ENCODE measurements at regions not wholly inside any gene's neighbourhood (a gene's known extent, or its start where the extent isn't known, plus 50 kb on each side); places are given as distances from the start of the nearest gene placed in this dataset.
"Not testable (repeated sequence)": the region's sequence is repeated elsewhere in the genome, so short reads cannot be mapped to it uniquely, and the experiment has no call there.

DNA sequence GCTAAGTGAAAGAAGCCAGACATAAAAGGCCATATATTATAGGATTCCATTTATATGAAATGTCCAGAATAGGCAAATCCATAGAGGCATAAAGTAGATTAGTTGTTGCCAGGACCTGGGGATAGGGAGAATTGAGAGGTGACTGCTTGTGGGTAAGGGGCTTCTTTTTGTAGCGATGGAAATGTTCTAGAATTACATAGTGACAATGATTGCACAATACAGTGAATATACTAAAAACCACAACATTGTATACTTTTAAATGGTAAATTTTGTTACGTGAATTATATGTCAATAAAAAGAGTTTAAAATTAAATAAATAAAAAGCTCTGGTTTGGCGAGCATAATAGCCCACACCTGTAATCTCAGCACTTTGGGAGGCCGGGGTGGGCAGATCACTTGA, 486.8 kb downstream of the KLF12 start:
- Histone ChIP-seq H3K9me2 (ENCODE audit: insufficient read depth) (no peaks in the 10 kb centered on the region), H4K20me1 (ENCODE audit: insufficient read depth) (no peaks in the 10 kb centered on the region), H2AFZ (ENCODE audit: low read depth, low read length, poor library complexity, severe bottlenecking) (no peak overlapping the region), H3K36me3 (ENCODE audit: control insufficient read depth in 1 of 2, insufficient read depth in 2 of 2, low read length in 2 of 2) (no peaks in the 10 kb centered on the region), H3K79me2 (ENCODE audit: insufficient read depth, low read length) (no peaks in the 10 kb centered on the region), H3K4me2 (ENCODE audit: low read length) (no peak overlapping the region), H3K27me3 (ENCODE audit: insufficient read depth, low read length) (no peaks in the 10 kb centered on the region), H3K4me1 (ENCODE audit: control insufficient read depth in 1 of 2, insufficient read depth in 2 of 2, low read length in 2 of 2) (no peaks in the 10 kb centered on the region), H3K27ac (ENCODE audit: low read depth, low read length) (no peak overlapping the region), H3K9me3 (ENCODE audit: control insufficient read depth in 1 of 2, insufficient read depth in 1 of 2, low read depth in 1 of 2, low read length in 2 of 2) (no peaks in the 10 kb centered on the region), H3K4me3 (replicated peaks in 1 of 2; ENCODE audit: low read depth in 1 of 2, low read length in 2 of 2) (no peak overlapping the region), H3K9ac (ENCODE audit: low read length) (no peak overlapping the region)
- ChIA-PET RAD21 (ENCODE audit: low non-redundant PET in 1 of 2, low total read pairs in 2 of 2, uncharacterized antibody in 2 of 2, unreplicated experiment in 2 of 2) (no interaction called here), POLR2A (no interaction called here), CTCF (no interaction called here)
- DNase-seq (ENCODE audit: low read depth, low spot score) (no peak), ATAC-seq (no peak)
- intact Hi-C loops (cut with micrococcal nuclease) = no loop called here
- BruUV-seq (replicated peaks) = no TSS peak
- TF ChIP-seq, protein P1, sequence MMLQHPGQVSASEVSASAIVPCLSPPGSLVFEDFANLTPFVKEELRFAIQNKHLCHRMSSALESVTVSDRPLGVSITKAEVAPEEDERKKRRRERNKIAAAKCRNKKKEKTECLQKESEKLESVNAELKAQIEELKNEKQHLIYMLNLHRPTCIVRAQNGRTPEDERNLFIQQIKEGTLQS (IDR thresholded peaks at IDR 0.05) = no peak
- TF ChIP-seq CEBPB (IDR thresholded peaks at IDR 0.05; ENCODE audit: low read depth) = no peak
- TF ChIP-seq, protein P2, sequence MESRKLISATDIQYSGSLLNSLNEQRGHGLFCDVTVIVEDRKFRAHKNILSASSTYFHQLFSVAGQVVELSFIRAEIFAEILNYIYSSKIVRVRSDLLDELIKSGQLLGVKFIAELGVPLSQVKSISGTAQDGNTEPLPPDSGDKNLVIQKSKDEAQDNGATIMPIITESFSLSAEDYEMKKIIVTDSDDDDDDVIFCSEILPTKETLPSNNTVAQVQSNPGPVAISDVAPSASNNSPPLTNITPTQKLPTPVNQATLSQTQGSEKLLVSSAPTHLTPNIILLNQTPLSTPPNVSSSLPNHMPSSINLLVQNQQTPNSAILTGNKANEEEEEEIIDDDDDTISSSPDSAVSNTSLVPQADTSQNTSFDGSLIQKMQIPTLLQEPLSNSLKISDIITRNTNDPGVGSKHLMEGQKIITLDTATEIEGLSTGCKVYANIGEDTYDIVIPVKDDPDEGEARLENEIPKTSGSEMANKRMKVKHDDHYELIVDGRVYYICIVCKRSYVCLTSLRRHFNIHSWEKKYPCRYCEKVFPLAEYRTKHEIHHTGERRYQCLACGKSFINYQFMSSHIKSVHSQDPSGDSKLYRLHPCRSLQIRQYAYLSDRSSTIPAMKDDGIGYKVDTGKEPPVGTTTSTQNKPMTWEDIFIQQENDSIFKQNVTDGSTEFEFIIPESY (IDR thresholded peaks at IDR 0.05; ENCODE audit: extremely low read depth, insufficient replicate concordance, low read length) = no peak
- no peak for TF ChIP-seq SIN3A (IDR thresholded peaks at IDR 0.05; ENCODE audit: low read depth)
- TF ChIP-seq, protein P3, sequence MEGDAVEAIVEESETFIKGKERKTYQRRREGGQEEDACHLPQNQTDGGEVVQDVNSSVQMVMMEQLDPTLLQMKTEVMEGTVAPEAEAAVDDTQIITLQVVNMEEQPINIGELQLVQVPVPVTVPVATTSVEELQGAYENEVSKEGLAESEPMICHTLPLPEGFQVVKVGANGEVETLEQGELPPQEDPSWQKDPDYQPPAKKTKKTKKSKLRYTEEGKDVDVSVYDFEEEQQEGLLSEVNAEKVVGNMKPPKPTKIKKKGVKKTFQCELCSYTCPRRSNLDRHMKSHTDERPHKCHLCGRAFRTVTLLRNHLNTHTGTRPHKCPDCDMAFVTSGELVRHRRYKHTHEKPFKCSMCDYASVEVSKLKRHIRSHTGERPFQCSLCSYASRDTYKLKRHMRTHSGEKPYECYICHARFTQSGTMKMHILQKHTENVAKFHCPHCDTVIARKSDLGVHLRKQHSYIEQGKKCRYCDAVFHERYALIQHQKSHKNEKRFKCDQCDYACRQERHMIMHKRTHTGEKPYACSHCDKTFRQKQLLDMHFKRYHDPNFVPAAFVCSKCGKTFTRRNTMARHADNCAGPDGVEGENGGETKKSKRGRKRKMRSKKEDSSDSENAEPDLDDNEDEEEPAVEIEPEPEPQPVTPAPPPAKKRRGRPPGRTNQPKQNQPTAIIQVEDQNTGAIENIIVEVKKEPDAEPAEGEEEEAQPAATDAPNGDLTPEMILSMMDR (IDR thresholded peaks at IDR 0.05 in 2 of 3, conservative IDR thresholded peaks at IDR 0.05 in 1 of 3; ENCODE audit: borderline replicate concordance in 1 of 3, insufficient read depth in 1 of 3, low read depth in 2 of 3, low read length in 2 of 3) = no peak
- TF ChIP-seq YY1 (IDR thresholded peaks at IDR 0.05; ENCODE audit: extremely low read depth, insufficient replicate concordance, low read depth, low read length) = no peak
- no peak for TF ChIP-seq JUND (IDR thresholded peaks at IDR 0.05)
- no peak for TF ChIP-seq ZFX (IDR thresholded peaks at IDR 0.05)
- no peak for TF ChIP-seq SRF (IDR thresholded peaks at IDR 0.05; ENCODE audit: low read depth)
- TF ChIP-seq POLR2AphosphoS5 (IDR thresholded peaks at IDR 0.05; ENCODE audit: low read depth, low read length) = no peak
- no peak for TF ChIP-seq SP1 (IDR thresholded peaks at IDR 0.05; ENCODE audit: low read depth)
- no peak for TF ChIP-seq EGR1 (IDR thresholded peaks at IDR 0.05; ENCODE audit: low read depth)
- no peak for TF ChIP-seq ELF1 (IDR thresholded peaks at IDR 0.05; ENCODE audit: borderline replicate concordance, low read depth)

DNA sequence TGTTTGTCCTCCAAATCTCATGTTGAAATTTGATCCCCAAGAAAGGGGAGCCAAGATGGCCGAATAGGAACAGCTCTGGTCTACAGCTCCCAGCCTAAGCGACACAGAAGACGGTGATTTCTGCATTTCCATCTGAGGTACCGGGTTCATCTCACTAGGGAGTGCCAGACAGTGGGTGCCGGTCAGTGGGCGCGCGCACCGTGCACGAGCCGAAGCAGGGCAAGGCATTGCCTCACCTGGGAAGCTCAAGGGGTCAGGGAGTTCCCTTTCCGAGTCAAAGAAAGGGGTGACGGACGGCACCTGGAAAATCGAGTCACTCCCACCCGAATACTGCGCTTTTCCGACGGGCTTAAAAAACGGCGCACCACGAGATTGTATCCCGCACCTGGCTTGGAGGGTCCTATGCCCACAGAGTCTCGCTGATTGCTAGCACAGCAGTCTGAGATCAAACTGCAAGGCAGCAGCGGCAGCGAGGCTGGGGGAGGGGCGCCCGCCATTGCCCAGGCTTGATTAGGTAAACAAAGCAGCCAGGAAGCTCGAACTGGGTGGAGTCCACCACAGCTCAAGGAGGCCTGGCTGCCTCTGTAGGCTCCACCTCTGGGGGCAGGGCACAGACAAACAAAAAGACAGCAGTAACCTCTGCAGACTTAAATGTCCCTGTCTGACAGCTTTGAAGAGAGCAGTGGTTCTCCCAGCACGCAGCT, 493.6 kb downstream of the KLF12 start:
- H3K9me3 ChIP-seq (ENCODE audit: control insufficient read depth in 1 of 2, insufficient read depth in 1 of 2, low read depth in 1 of 2, low read length in 2 of 2); H4K20me1 ChIP-seq (ENCODE audit: insufficient read depth); H3K4me3 ChIP-seq (replicated peaks in 1 of 2; ENCODE audit: low read depth in 1 of 2, low read length in 2 of 2); H3K27ac ChIP-seq (ENCODE audit: low read depth, low read length); H2AFZ ChIP-seq (ENCODE audit: low read depth, low read length, poor library complexity, severe bottlenecking); ATAC-seq; H3K9me2 ChIP-seq (ENCODE audit: insufficient read depth); intact Hi-C loops (cut with micrococcal nuclease); H3K36me3 ChIP-seq (ENCODE audit: control insufficient read depth in 1 of 2, insufficient read depth in 2 of 2, low read length in 2 of 2); CTCF ChIA-PET; H3K9ac ChIP-seq (ENCODE audit: low read length); POLR2A ChIA-PET; H3K27me3 ChIP-seq (ENCODE audit: insufficient read depth, low read length); H3K4me1 ChIP-seq (ENCODE audit: control insufficient read depth in 1 of 2, insufficient read depth in 2 of 2, low read length in 2 of 2); BruUV-seq (replicated peaks); RAD21 ChIA-PET (ENCODE audit: low non-redundant PET in 1 of 2, low total read pairs in 2 of 2, uncharacterized antibody in 2 of 2, unreplicated experiment in 2 of 2); DNase-seq (ENCODE audit: low read depth, low spot score); H3K4me2 ChIP-seq (ENCODE audit: low read length); H3K79me2 ChIP-seq (ENCODE audit: insufficient read depth, low read length): not testable (repeated sequence)

Measured in HCT116 (cell line).